ENCODE measurements at regions not wholly inside any gene's neighbourhood (a gene's known extent, or its start where the extent isn't known, plus 50 kb on each side); places are given as distances from the start of the nearest gene placed in this dataset.

- H3K4me3 ChIP-seq (replicated peaks in 1 of 2; ENCODE audit: low read depth in 2 of 2, low read length in 2 of 2) = no peak overlapping the region
- DNase-seq (ENCODE audit: low read depth in 2 of 2) = no peak
- TF ChIP-seq CTCF (IDR thresholded peaks at IDR 0.05; ENCODE audit: low read depth, low read length) = no peak
Measured at GRCh38 chr4:175954685-175955084, 111.0 kb upstream of the WDR17 start.

GRCh38 chr4:175961604-175962003 lies 104.0 kb upstream of the WDR17 start:
- no peak for DNase-seq (ENCODE audit: low read depth in 2 of 2)
- no peak for TF ChIP-seq CTCF (IDR thresholded peaks at IDR 0.05; ENCODE audit: low read depth, low read length)

GRCh38 chr4:175970072-175970471 lies 95.6 kb upstream of the WDR17 start:
- no peak for DNase-seq (ENCODE audit: low read depth in 2 of 2)
- no peak overlapping the region for H3K4me3 ChIP-seq (replicated peaks in 1 of 2; ENCODE audit: low read depth in 2 of 2, low read length in 2 of 2)
- no peak for TF ChIP-seq CTCF (IDR thresholded peaks at IDR 0.05; ENCODE audit: low read depth, low read length)

More at GRCh38 chr4:175961604-175962003, 104.0 kb upstream of the WDR17 start:
- no peak overlapping the region for H3K4me3 ChIP-seq (replicated peaks in 1 of 2; ENCODE audit: low read depth in 2 of 2, low read length in 2 of 2)

GRCh38 chr4:175970724-175971123 lies 94.9 kb upstream of the WDR17 start:
- no peak for TF ChIP-seq CTCF (IDR thresholded peaks at IDR 0.05; ENCODE audit: low read depth, low read length)
- DNase-seq (ENCODE audit: low read depth in 2 of 2) = no peak
- no peak overlapping the region for H3K4me3 ChIP-seq (replicated peaks in 1 of 2; ENCODE audit: low read depth in 2 of 2, low read length in 2 of 2)

- no peak for TF ChIP-seq CTCF (IDR thresholded peaks at IDR 0.05; ENCODE audit: low read depth, low read length)
- no peak for DNase-seq (ENCODE audit: low read depth in 2 of 2)
- H3K4me3 ChIP-seq (replicated peaks in 1 of 2; ENCODE audit: low read depth in 2 of 2, low read length in 2 of 2) = no peak overlapping the region
Measured at GRCh38 chr4:175971388-175972179, 94.1 kb upstream of the WDR17 start.

- no peak for DNase-seq (ENCODE audit: low read depth in 2 of 2)
- TF ChIP-seq CTCF (IDR thresholded peaks at IDR 0.05; ENCODE audit: low read depth, low read length) = no peak
- H3K4me3 ChIP-seq (replicated peaks in 1 of 2; ENCODE audit: low read depth in 2 of 2, low read length in 2 of 2) = no peak overlapping the region
Measured at GRCh38 chr4:175973027-175973923, 92.4 kb upstream of the WDR17 start.

Data from cardiac fibroblast (primary cell).